K562 (cell line): ENCODE measurements at regions not wholly inside any gene's neighbourhood (a gene's known extent, or its start where the extent isn't known, plus 50 kb on each side); places are given as distances from the start of the nearest gene placed in this dataset.

Experiments
- HBP1 ChIP-seq: fragments of 450-650 bp; formaldehyde crosslinking; IDR thresholded peaks from 2 replicates; pipeline ENCODE4 v1.4.0; 2022; ENCODE audit warnings: missing genetic modification characterization
- ILF3 ChIP-seq: fragments of 450-650 bp; IDR thresholded peaks from 2 replicates; pipeline ENCODE4 v1.6.1; 2018; ENCODE audit warnings: antibody characterized with exemption, mild to moderate bottlenecking, moderate library complexity, borderline replicate concordance
- JUND ChIP-seq, 2 experiments: IDR thresholded peaks; 2 replicates in 1 of 2; 3 replicates in 1 of 2; pipeline ENCODE4 v1.6.1; 2011; ENCODE audit warnings: borderline replicate concordance in 2 of 2, low read depth in 2 of 2, low read length in 2 of 2, improper control_type of control experiment in 1 of 2, missing biosample characterization in 1 of 2, missing genetic modification characterization in 1 of 2, missing genetic modification reagents in 1 of 2
- MAFF ChIP-seq: IDR thresholded peaks from 2 replicates; pipeline ENCODE4 v1.6.1; 2012; ENCODE audit warnings: low read length, improper control_type of control experiment
- MLX ChIP-seq, 2 experiments: fragments of 450-650 bp in 1 of 2; sonication (generic) in 1 of 2; formaldehyde crosslinking; conservative IDR thresholded peaks; 2 replicates each; pipeline versions ENCODE4 v1.4.0 to v1.8.1; 2020 to 2022; ENCODE audit warnings: mild to moderate bottlenecking in 1 of 2, missing genetic modification reagents in 1 of 2
- MYBL2 ChIP-seq, 2 experiments: fragments of 450-650 bp in 1 of 2; sonication (generic) in 1 of 2; formaldehyde crosslinking in 1 of 2; IDR thresholded peaks; 2 replicates each; pipeline versions ENCODE4 v1.6.1 to v1.8.1; 2017 to 2022; ENCODE audit warnings: borderline replicate concordance in 1 of 2, inconsistent platforms in 1 of 2, low read depth in 1 of 2, mild to moderate bottlenecking in 1 of 2, missing genetic modification reagents in 1 of 2, moderate library complexity in 1 of 2
- NFIX ChIP-seq: fragments of 250-450 bp; sonication (Bioruptor Pico); IDR thresholded peaks from 2 replicates; pipeline ENCODE4 v1.4.0; 2020; ENCODE audit warnings: low read depth, mild to moderate bottlenecking, moderate library complexity
- PHTF2 ChIP-seq: fragments of 250-450 bp; sonication (Bioruptor Pico); IDR thresholded peaks from 2 replicates; pipeline ENCODE4 v1.5.0; 2021; ENCODE audit warnings: mild to moderate bottlenecking
- RBM39 ChIP-seq: fragments of 200-400 bp; formaldehyde crosslinking; optimal IDR thresholded peaks from 2 replicates; pipeline ENCODE3; 2018; ENCODE audit warnings: low read depth, low read length
- SMARCA5 ChIP-seq: fragments of 450-650 bp; IDR thresholded peaks from 2 replicates; pipeline ENCODE4 v1.6.1; 2016
- SMC3 ChIP-seq: conservative IDR thresholded peaks from 2 replicates; pipeline ENCODE4 v1.6.1; 2011; ENCODE audit warnings: low read depth, low read length, improper control_type of control experiment; ENCODE audit not compliant: insufficient read depth
- SRF ChIP-seq, 2 experiments: fragments of 250-450, 450-650 bp in 1 of 2; sonication (Bioruptor Pico) in 1 of 2; sonication (generic) in 1 of 2; formaldehyde crosslinking; IDR thresholded peaks; 2 replicates each; pipeline versions ENCODE4 v1.5.0 to v1.5.1; 2020 to 2022; ENCODE audit warnings: mild to moderate bottlenecking in 1 of 2, missing genetic modification reagents in 1 of 2
- ZNF140 ChIP-seq: fragments of 250-450 bp; sonication (Bioruptor Pico); IDR thresholded peaks from 2 replicates; pipeline ENCODE4 v1.8.0; 2021; ENCODE audit warnings: moderate library complexity, mild to moderate bottlenecking, inconsistent platforms
- TF ChIP-seq, protein P1 (sequence below): sonication (generic); formaldehyde crosslinking; IDR thresholded peaks from 2 replicates; pipeline ENCODE4 v1.8.0; 2022; ENCODE audit warnings: mild to moderate bottlenecking, missing genetic modification reagents, borderline replicate concordance

GRCh38 chr18:57923611-57924010 is 120.4 kb upstream of the NEDD4L start (continued):
- TF ChIP-seq SRF (CRISPR knock-in tag; IDR thresholded peaks at IDR 0.05) (no peak), JUND (IDR thresholded peaks at IDR 0.05; ENCODE audit: borderline replicate concordance, low read depth, low read length) (no peak), JUND (tag; IDR thresholded peaks at IDR 0.05; ENCODE audit: borderline replicate concordance, low read depth, low read length) (no peak), MYBL2 (IDR thresholded peaks at IDR 0.05; ENCODE audit: low read depth) (no peak), MYBL2 (CRISPR knock-in tag; IDR thresholded peaks at IDR 0.05; ENCODE audit: borderline replicate concordance) (no peak), MLX (CRISPR knock-in tag; conservative IDR thresholded peaks at IDR 0.05) (no peak), NFIX (no peak), SMARCA5 (no peak), SMC3 (no peak), ILF3 (no peak), RBM39 (no peak), PHTF2 (CRISPR knock-in tag) (no peak), HBP1 (no peak), ZNF140 (CRISPR knock-in tag) (no peak), MAFF (no peak)
- TF ChIP-seq, protein P1, sequence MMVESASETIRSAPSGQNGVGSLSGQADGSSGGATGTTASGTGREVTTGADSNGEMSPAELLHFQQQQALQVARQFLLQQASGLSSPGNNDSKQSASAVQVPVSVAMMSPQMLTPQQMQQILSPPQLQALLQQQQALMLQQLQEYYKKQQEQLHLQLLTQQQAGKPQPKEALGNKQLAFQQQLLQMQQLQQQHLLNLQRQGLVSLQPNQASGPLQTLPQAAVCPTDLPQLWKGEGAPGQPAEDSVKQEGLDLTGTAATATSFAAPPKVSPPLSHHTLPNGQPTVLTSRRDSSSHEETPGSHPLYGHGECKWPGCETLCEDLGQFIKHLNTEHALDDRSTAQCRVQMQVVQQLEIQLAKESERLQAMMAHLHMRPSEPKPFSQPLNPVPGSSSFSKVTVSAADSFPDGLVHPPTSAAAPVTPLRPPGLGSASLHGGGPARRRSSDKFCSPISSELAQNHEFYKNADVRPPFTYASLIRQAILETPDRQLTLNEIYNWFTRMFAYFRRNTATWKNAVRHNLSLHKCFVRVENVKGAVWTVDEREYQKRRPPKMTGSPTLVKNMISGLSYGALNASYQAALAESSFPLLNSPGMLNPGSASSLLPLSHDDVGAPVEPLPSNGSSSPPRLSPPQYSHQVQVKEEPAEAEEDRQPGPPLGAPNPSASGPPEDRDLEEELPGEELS (CRISPR knock-in tag) = no peak
